HK-2 (cell line): ENCODE measurements at regions not wholly inside any gene's neighbourhood (a gene's known extent, or its start where the extent isn't known, plus 50 kb on each side); places are given as distances from the start of the nearest gene placed in this dataset.
A peak's percentile ranks its signal among the peaks of the same experiment; 100 is the strongest.
"Not testable (repeated sequence)": the region's sequence is repeated elsewhere in the genome, so short reads cannot be mapped to it uniquely, and the experiment has no call there.

Experiments used
- DNase-seq: peaks from one replicate; pipeline ENCODE4 v3.0.0-alpha.2; 2018; ENCODE audit not compliant: unreplicated experiment

DNA sequence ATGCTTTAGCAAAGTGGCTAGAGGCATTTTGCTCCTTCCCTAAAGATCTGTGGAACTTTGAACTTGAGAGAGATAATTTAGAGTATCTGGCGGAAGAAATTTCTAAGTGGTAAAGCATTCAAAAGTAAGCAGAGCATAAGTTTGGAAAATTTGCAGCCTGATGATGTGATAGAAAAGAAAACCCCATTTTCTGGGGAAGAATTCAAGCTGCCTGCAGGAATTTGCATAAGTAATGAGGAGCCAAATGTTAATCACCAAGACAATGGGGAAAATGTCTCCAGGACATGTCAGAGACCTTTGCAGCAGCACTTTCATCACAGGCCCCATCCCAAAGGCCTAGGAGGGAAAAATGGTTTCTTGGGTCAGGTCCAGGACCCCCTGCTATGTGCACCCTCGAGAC is 519.5 kb downstream of the IRS1 start:
- not testable (repeated sequence) for DNase-seq

DNA sequence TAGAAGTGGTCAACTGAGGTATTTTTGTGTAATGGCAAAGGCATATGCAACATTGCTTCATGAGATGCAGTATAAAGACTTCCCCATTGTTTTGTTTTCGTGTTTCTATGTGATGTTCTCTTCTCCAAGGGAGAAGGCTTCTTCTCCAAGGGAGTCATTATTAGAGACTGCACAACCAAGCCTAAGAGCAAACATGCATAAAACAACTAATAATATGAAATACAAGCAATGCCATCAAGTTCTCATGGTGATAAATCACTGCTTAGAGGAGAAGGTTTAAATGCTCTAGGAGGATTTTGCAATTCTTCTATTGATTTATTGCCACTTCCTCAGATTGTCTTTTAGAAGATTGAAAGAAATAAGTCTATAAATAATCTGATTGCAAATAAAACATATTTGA is 524.4 kb downstream of the IRS1 start:
- DNase-seq: no peak

DNA sequence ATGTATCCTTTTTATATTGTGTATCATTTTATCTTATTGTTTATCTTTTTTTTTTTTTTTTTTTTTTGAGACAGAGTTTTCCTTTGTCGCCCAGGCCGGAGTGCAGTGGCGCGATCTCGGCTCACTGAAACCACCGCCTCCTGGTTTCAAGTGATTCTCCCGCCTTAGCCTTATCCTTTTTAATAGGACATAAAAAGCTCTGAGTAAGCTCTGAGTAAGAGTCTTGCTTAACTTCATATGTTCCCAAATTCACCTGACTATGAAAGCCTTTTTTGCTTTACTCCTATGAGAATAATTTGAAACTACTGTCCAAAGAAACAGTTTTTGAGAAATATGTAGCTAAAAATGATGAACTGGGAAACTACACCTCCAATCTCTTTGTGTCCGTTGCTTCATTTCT is 525.5 kb downstream of the IRS1 start:
- no peak for DNase-seq

DNA sequence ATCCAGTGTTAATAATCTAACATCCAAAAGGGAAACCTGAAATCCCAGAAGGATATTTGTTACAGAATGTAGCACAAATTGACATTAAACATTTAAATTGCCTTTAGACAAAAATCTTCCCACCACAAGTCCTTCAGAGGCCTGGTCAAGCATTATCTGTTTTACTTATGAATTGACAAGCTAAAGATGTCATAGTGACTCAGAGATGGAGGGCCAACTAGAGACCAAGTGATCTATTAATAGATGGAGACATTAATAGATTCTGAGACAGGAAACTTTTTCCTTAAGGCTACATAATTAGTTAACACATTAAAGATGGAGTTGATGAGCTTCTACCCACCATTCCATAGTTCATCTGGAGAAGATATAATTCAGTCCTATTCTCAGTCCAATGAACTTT is 526.2 kb downstream of the IRS1 start:
- DNase-seq: no peak

DNA sequence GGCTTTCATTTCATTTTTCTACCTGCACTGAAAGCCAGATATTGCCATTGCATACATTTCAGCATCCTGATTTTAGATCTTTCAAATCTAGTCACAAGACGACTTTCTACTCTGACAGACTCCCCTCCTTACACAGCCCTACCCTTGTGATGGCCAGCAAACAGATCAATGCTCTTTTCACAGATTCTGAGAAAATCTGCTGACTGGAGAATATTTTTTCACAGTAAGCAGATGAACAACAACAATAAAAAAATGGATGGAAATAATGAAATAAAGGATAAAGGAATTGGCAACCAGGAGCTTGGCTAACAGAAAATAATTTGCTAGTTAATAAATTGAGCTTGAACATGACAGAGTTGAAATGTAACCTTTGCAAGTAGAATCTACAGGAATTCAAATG is 527.2 kb downstream of the IRS1 start:
- no peak for DNase-seq

DNA sequence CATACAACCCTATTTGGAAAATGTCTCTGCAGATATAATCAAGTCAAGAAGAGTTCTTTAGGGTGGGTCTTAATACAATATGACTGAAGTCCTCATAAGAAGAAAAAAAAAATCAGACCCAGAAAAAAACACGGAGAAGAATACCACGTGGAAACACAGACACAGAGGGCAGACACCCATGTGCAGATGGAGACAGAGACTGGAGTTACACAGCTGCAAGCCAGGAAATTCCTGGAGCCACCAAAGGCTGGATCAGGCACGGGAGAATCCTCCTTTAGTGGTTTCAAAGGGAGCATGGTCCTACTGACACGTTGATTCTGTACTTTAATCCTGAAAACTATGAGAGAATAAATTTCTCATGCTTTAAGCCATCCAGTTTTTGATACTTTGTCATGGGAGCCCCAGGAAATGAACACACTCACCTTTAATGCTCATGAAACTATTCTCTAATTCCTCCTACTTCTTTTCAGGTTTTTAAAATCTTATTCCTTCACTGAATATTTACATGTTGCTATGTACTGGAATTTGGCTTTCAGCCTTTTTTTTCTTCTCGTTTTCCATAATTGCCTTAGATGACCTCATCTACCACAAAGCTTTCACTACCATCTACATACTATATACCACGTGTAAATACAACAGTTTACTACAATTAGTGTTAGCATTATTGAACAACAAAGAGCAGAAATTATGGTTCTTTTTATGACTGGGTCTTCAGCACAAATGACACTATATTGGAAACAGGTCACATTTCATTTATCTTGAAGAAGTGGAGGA is 529.1 kb downstream of the IRS1 start:
- no peak for DNase-seq

DNA sequence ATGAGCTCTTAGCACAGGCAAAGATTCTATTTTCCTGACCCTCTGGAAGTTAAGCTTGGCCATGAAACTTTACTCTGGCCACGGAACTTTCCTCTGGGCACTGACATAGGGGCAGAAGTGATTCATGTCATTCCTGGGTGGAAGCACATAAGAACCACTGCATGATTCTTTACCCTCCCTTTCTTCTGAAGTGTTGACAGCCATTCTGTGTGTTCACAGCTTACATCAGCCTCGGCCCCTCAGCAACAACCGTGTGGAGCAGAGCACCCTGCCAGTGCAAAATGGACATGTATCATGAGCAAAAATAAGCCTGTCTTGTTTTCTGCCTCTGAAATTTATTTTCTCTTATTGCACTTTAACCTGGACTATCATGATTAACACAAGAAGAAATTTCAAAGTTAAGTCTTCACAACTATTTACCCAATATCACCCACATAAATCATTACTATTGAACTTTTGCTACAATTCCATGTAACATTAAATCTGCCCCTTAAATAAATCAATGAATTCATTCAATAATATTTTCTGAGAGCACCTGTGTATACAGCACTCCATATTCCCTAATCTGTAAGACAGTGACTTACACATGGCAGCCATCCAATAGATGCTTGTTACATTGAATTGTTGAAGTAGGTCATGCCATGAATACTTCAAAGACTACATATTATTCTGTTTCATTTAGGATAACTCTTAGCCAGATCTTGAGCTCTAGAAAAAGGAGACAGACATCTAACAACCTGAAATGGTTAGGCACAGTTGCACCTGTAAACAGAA is 531.9 kb downstream of the IRS1 start:
- no peak for DNase-seq

DNA sequence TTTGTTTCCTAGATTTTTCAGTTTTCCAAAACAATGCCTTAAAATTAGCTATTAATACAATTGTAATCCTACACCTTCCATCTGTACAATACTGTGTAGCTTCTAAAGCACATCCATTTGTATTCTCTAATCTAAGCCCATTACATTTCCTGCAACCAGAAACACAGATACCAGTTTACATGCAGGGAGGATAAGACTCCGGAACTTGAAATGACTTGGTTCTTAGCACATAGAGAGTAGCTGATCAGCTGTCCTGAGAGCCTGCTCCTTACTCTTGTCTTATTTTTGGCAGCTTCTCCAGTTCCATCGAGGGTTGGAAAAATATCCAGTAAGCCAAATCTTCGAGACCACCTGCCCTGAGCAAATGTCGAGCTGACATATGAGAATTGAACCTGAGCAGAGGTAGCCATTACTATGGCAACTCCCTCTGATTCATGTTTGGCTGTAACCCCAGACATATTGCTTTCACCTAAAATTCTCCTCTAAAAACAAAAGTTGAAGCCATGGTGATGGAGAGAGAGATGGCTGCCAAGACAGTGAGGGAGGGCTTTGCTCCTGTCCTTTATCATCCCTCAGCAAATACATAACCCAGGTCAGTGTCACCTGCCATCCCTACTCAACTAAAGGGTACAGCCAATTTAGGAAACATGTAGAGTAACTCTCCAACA is 542.8 kb downstream of the IRS1 start:
- DNase-seq: no peak

DNA sequence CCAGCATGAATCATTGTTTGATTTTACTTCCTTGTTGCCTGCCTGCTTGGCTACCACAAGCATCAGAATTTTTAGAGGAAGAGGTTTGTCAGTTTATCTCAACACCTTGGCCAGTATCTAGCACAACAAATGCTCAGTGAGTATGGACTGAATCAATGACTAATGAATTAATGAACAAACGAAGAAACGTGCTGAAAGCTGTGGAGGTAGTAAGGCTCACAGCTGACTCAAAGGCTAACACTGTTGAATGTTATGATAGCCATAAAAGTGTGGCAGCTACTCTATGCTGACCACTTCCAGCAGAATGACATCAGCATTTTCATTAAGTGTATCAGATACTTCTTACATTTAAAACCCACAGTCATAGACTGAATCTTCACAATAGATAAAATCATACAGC is 543.4 kb downstream of the IRS1 start:
- DNase-seq: peak; percentile 4

DNA sequence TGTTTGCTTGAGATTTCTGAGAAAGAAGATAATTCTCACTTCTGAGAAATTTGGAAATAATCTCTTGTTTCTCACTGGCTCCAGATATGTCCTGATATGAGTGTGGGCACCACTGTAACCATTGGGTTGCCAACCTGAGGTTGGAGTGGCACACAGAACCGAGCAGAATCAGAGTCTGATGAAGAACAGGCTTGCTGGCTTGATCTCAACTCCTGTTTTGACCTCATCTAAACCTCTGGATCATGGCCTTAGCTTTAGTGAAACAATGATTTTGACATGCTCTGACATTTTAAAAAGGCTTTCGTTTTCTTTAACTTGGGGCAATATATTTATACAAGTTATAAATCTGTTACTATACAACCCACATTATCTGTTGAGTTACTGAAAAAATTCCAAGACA is 548.0 kb downstream of the IRS1 start:
- no peak for DNase-seq

DNA sequence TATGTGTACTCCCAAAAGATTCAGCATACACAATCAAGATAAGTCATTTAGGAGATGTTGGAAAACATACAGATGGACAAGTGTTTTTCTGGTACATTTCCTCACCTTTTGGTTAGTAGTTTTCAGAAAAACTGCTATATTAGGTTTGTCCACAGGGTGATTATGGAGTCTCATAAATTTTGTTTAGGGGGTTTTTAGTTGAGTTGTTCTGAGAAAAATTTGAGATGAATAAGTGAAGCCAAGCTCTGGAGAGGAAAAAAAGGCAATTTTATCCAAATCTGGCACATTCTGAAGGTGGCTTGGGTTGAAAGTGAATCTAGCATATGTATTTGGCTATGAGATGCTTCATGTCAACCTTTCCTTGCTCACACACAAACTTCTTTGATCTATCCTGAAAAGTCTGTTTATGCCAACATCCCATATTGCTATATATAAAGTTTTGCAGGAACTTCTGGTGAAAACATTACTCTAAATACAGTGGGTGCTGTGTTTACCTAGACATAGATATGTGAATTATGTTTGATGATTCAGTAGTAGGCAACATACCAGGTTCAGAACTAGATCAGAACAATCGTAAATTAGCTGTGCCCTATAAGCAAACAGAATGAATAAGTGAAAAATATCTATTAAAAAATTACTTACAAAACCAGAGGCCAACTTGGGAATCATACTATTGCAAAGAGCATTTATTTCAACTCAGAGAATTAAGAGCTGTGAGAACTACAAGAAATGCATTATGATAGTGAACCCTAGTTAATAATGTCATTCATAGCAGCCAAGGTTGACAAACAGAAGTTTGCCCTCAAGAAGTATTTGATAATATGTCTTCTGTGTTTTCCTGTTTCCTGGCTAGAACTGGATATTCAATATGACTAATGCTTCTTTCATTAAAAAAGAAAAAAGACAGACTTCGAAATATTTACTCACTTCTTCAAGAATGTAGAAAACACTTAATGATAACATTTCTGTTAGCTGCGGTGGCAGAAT is 552.0 kb downstream of the IRS1 start:
- no peak for DNase-seq

DNA sequence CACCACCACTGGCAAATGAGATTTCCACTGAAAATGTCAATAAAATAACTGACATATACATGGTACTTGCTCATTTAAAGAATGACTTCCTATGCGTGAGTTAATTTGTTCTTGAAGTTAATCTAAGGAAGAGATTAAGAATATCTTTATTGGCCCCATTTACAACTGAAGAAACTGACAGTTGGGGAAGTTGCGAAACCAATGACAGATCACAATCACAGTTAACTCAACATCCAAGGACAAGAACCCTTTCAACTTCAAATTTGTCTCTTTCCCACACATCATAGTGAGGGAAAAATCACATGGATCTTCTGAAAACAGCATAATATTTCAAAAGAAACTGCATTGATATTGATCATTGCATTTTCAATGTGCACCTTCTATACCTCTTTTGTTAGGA is 565.4 kb downstream of the IRS1 start:
- DNase-seq: no peak

DNA sequence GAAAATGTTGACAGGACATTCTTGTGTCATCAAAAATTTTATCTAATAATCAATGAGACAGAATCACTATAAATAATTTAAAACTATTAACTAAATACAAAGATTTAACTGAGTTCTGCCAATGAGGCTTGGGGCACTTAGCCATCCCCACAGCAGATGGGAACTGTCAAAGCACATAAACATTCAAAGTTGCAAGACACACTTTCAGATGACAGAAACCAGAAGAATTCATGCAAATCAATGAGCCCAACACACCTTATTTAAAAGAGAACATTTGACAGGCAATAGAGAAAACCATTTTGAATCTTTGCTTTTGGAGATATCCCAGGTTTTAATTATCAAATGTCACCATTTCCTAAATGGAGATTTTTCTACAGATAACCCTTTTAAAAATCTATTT is 566.2 kb downstream of the IRS1 start:
- no peak for DNase-seq

DNA sequence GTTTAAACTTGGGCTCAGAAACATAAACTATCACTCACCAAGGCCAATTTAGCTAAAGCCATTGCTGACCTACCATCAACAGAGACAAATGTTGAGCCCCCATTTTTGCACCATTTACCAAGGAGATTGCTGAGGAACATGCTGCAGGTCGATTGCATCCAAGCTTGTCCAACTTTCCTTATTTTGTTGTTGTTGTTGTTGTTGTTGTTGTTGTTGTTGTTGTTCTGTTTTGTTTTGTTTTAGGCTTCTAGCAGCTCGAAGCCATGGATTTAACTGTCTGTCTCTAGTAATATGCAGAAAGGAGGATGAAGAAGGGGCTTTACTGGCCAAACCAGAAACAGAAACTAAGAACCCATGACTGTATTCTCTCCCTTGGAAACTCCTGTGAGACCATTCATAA is 571.5 kb downstream of the IRS1 start:
- DNase-seq: no peak

DNA sequence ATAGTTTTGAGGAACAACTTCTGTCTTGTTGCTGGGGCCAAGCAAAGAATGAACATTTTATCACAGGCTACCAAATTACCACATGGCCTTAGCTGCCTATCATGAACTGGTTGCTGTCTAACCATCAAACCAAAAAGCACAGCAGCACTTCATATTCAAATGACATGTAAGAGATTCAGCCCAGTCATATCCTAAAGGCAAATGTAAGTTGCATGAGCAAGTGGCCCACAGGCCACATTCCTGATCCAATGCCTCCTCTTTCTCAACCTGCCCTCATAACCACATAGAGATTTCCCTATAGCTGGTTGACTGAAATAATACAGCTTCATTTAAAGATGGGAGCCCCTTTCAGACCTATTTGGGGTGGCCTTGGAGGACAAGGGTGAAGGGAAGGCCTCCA is 572.3 kb downstream of the IRS1 start:
- DNase-seq: no peak

DNA sequence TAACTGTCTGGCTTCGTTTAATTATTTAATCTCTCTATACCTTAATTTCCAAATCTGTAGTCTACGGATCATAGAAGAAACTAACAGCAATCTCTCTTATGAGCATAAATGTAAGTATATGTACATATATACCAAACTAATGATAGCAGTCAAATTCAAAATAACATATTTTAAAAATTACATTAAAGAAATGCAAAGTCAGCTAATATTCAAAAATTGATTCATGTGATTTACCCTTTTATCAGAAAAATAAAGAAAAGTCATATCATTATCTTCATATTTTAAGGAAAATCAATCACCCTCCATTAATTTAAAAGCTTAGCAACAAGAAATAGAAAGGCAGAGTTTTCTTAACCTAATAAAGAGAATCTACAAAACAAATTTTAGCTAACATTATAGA is 575.9 kb downstream of the IRS1 start:
- no peak for DNase-seq

DNA sequence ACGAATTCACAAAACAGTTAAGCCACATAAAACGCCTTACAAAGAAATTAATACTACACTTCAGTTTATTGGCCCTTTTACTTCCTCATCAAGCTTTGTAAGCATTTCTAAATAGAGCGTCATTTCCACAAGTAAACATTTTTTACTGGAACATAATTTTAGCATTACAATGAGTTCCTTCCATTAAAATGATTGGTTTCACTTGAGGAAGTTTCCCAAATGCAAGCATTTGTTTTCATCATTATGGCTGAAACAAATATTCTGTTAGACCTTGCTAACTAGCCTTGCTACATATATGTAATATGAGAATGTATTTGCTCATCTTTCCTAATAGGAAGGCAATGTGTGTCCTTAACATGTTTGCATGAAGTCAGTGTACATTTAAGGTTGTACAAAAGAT is 579.1 kb downstream of the IRS1 start:
- no peak for DNase-seq

DNA sequence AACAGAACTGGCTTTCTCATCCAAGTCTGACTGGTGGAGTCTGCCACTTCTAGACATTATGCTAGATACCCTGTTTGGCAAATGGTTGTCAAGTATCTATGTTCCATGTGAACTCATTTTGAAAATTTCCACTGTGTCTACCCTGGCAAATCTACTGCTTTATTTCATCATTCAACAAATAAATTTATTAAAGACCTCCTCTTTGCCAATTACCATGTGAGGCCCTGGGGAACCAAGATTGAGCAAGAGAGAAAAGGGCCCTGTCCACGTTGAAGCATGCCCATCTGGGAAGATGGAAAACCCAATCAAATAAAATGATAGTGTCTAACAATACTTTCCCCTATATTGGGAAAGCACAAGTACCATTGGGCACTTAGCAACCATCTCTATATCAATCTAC is 582.4 kb downstream of the IRS1 start:
- no peak for DNase-seq

DNA sequence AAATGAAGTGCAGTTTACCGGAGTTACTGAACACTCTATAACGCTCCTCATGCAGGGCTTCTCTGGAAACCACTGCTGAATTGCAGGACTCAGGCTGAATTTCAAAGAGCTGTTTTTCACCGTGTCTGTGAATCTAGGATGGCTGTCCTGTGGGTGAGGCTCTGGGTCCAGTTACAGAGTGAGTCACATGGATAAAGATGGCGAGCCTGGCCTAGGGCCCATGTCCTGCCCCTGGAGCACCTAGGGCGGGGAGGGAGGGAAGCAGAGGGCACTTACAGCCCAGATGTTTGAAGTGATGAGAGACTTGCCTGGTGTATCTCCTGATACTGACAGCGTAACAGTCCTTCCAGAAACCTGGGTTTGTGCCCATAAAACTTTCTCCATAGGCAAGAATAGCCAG is 583.0 kb downstream of the IRS1 start:
- no peak for DNase-seq

DNA sequence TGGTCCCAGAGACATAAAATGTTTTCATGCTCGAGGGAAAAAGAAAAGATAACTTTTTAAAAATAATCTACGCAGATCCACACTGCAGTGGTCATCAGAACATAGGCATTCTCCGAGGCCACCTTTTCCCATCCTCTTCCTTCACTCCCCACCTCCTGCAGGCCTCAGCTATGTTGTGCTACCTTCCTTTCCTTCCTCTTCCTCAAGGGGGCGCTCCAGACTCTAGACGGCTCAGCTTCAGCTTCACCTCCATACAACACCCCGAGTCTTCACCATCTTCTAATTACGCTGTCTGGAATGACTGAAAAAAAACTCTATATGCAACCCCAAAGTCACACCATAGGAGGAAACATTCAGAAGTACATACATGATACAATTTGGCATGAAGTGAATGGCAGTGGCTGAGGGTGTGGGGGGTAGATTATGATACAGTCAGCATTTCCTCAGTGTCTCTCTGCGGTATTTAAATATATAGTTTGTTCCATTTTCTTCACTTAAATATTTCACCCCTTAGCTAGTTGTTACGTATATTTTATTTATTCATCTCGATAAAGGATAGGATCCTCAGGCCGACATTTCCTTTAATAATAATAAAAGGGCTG is 583.6 kb downstream of the IRS1 start:
- peak; percentile 64 for DNase-seq

DNA sequence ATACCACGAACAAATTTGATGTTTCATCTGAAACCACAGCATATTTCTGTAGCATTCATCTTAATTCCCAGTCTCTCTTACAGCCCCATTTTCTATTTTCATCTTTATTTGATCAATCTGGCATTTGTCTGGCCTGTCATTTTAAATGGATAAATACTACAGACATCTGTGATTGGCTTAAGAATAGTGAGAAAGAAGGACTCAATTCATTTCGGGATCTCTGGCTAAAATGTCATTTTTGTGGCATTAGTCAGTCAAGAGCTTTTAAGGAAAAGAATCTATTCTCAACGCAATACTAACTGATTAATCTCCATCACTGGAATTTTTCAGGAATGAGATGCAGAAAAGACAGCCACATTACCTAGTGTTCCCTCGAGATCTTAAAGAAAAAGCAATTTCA is 585.9 kb downstream of the IRS1 start:
- DNase-seq: no peak
